SK-N-SH treated with all-trans-retinoic acid at 6 μM for 48 hours (cell line): ENCODE measurements at regions not wholly inside any gene's neighbourhood (a gene's known extent, or its start where the extent isn't known, plus 50 kb on each side); places are given as distances from the start of the nearest gene placed in this dataset.

ENCODE experiments used
- ATAC-seq: fragments of 200-7000 bp; cut with Tn5 transposase; 3 replicates; pipeline ENCODE4 v1.9.1; 2020; ENCODE audit warnings: mild to moderate bottlenecking, moderate library complexity
- ARNTL ChIP-seq: fragments of 450-650 bp; formaldehyde crosslinking; IDR thresholded peaks from 2 replicates; pipeline ENCODE4 v1.5.0; 2020; ENCODE audit warnings: low read depth, mild to moderate bottlenecking, moderate library complexity, borderline replicate concordance
- BACH2 ChIP-seq: fragments of 250-450 bp; sonication (Bioruptor Pico); IDR thresholded peaks from 2 replicates; pipeline ENCODE4 v1.9.0; 2021; ENCODE audit warnings: mild to moderate bottlenecking, borderline replicate concordance
- CSDC2 ChIP-seq: fragments of 250-450 bp; sonication (Bioruptor Pico); IDR thresholded peaks from 2 replicates; pipeline ENCODE4 v1.5.0; 2020; ENCODE audit warnings: mild to moderate bottlenecking, moderate library complexity
- ESRRG ChIP-seq: fragments of 250-450 bp; sonication (Bioruptor Pico); IDR thresholded peaks from 2 replicates; pipeline ENCODE4 v1.6.1; 2021; ENCODE audit warnings: mild to moderate bottlenecking
- GLIS3 ChIP-seq: fragments of 250-450 bp; sonication (Bioruptor Pico); IDR thresholded peaks from 2 replicates; pipeline ENCODE4 v1.5.0; 2020; ENCODE audit warnings: mild to moderate bottlenecking, moderate library complexity
- ISL1 ChIP-seq: fragments of 250-450 bp; sonication (Bioruptor Pico); IDR thresholded peaks from 2 replicates; pipeline ENCODE4 v2.1.2; 2022; ENCODE audit warnings: mild to moderate bottlenecking, moderate library complexity
- OSR1 ChIP-seq: fragments of 250-450 bp; sonication (Bioruptor Pico); IDR thresholded peaks from 2 replicates; pipeline ENCODE4 v1.8.0; 2022; ENCODE audit warnings: moderate library complexity, mild to moderate bottlenecking, inconsistent platforms
- RARB ChIP-seq: fragments of 250-450 bp; sonication (Bioruptor Pico); IDR thresholded peaks from 2 replicates; pipeline ENCODE4 v1.8.0; 2021; ENCODE audit warnings: mild to moderate bottlenecking, moderate library complexity
- SNAI2 ChIP-seq: fragments of 250-450 bp; sonication (Bioruptor Pico); IDR thresholded peaks from 2 replicates; pipeline ENCODE4 v1.5.0; 2020; ENCODE audit warnings: mild to moderate bottlenecking, moderate library complexity
- TCF4 ChIP-seq: fragments of 250-450 bp; sonication (Bioruptor Pico); IDR thresholded peaks from 2 replicates; pipeline ENCODE4 v1.8.0; 2021; ENCODE audit warnings: mild to moderate bottlenecking, moderate library complexity, borderline replicate concordance
- TOX ChIP-seq: fragments of 250-450 bp; sonication (Bioruptor Pico); IDR thresholded peaks from 2 replicates; pipeline ENCODE4 v1.8.0; 2021; ENCODE audit warnings: mild to moderate bottlenecking, moderate library complexity, borderline replicate concordance
- ZC3H10 ChIP-seq: fragments of 250-450 bp; sonication (Bioruptor Pico); IDR thresholded peaks from 2 replicates; pipeline ENCODE4 v1.5.1; 2021; ENCODE audit warnings: mild to moderate bottlenecking, moderate library complexity
- ZFP3 ChIP-seq: fragments of 250-450 bp; sonication (Bioruptor Pico); IDR thresholded peaks from 2 replicates; pipeline ENCODE4 v1.5.0; 2020; ENCODE audit warnings: mild to moderate bottlenecking, moderate library complexity
- ZFP30 ChIP-seq: fragments of 450-650 bp; formaldehyde crosslinking; IDR thresholded peaks from 2 replicates; pipeline ENCODE4 v1.5.0; 2022; ENCODE audit warnings: mild to moderate bottlenecking, moderate library complexity
- ZNF565 ChIP-seq: fragments of 450-650 bp; formaldehyde crosslinking; conservative IDR thresholded peaks from 2 replicates; pipeline ENCODE4 v1.5.0; 2020; ENCODE audit warnings: low read depth, mild to moderate bottlenecking, moderate library complexity
- ZNF70 ChIP-seq: fragments of 450-650 bp; formaldehyde crosslinking; IDR thresholded peaks from 2 replicates; pipeline ENCODE4 v1.5.0; 2020; ENCODE audit warnings: mild to moderate bottlenecking, moderate library complexity
- TF ChIP-seq, protein P1 (sequence below): fragments of 250-450 bp; sonication (Bioruptor Pico); IDR thresholded peaks from 2 replicates; pipeline ENCODE4 v1.5.1; 2021; ENCODE audit warnings: mild to moderate bottlenecking, moderate library complexity
- TF ChIP-seq, protein P2 (sequence below): fragments of 250-450 bp; sonication (Bioruptor Pico); IDR thresholded peaks from 2 replicates; pipeline ENCODE4 v1.8.0; 2021; ENCODE audit warnings: low read depth, mild to moderate bottlenecking, moderate library complexity, borderline replicate concordance
- TF ChIP-seq, protein P3 (sequence below): fragments of 250-450 bp; sonication (Bioruptor Pico); IDR thresholded peaks from 2 replicates; pipeline ENCODE4 v1.5.0; 2020; ENCODE audit warnings: mild to moderate bottlenecking, moderate library complexity
- TF ChIP-seq, protein P4 (sequence below): fragments of 250-450 bp; sonication (Bioruptor Pico); IDR thresholded peaks from 2 replicates; pipeline ENCODE4 v1.5.1; 2020; ENCODE audit warnings: low read depth, mild to moderate bottlenecking, moderate library complexity
- TF ChIP-seq, protein P5 (sequence below): fragments of 250-450 bp; sonication (Bioruptor Pico); IDR thresholded peaks from 2 replicates; pipeline ENCODE4 v1.8.0; 2020; ENCODE audit warnings: mild to moderate bottlenecking, moderate library complexity, borderline replicate concordance

DNA sequence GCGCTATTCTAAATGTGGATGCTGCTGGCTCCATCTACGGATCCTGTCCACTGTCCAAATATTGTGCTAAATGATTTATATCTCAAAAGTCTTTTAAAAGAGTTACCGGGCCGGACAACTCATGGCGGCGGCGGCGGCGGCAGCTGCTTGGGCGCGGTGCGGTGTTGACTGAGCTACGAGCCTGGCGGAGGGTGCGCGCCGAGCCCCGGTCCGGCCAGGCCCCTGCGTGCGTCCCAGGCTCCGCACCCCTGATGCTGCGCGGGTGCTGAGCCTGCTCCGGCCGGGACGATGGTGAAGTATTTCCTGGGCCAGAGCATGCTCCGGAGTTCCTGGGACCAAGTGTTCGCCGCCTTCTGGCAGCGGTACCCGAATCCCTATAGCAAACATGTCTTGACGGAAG, 303.4 kb downstream of the CENPW start (continued):
- TF ChIP-seq, protein P1, sequence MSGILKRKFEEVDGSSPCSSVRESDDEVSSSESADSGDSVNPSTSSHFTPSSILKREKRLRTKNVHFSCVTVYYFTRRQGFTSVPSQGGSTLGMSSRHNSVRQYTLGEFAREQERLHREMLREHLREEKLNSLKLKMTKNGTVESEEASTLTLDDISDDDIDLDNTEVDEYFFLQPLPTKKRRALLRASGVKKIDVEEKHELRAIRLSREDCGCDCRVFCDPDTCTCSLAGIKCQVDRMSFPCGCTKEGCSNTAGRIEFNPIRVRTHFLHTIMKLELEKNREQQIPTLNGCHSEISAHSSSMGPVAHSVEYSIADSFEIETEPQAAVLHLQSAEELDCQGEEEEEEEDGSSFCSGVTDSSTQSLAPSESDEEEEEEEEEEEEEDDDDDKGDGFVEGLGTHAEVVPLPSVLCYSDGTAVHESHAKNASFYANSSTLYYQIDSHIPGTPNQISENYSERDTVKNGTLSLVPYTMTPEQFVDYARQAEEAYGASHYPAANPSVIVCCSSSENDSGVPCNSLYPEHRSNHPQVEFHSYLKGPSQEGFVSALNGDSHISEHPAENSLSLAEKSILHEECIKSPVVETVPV (CRISPR knock-in tag), result no peak
- TF ChIP-seq ZFP3 (CRISPR knock-in tag), result no peak

DNA sequence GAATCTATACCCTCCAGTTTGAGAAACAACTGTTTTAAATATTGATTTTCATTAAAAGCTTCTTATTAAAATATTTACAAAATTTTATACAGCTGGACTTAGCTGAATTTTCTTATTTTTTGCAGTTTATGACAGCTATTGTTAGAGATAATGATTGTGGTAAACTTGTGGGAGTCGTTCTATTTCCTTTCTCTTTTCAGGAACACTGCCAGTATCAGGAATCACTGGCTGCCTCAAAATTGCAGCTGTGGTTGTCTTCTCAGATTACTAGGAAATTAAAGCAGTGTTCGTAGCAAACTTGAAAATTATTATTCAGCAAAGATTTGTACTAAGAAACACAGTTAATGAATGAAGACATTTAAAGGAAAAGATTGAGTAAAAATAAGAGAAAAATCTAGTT, 311.0 kb downstream of the CENPW start:
- TF ChIP-seq ZFP3 (CRISPR knock-in tag) (no peak), ZFP30 (CRISPR knock-in tag) (no peak), ZNF70 (CRISPR knock-in tag) (no peak), ZC3H10 (CRISPR knock-in tag) (no peak), TCF4 (CRISPR knock-in tag) (no peak), ZNF565 (CRISPR knock-in tag) (no peak), ESRRG (no peak), GLIS3 (CRISPR knock-in tag) (no peak), OSR1 (CRISPR knock-in tag) (no peak), RARB (no peak)
- TF ChIP-seq, protein P2, sequence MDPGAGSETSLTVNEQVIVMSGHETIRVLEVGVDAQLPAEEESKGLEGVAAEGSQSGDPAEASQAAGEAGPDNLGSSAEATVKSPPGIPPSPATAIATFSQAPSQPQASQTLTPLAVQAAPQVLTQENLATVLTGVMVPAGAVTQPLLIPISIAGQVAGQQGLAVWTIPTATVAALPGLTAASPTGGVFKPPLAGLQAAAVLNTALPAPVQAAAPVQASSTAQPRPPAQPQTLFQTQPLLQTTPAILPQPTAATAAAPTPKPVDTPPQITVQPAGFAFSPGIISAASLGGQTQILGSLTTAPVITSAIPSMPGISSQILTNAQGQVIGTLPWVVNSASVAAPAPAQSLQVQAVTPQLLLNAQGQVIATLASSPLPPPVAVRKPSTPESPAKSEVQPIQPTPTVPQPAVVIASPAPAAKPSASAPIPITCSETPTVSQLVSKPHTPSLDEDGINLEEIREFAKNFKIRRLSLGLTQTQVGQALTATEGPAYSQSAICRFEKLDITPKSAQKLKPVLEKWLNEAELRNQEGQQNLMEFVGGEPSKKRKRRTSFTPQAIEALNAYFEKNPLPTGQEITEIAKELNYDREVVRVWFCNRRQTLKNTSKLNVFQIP, result no peak
- TF ChIP-seq, protein P3, sequence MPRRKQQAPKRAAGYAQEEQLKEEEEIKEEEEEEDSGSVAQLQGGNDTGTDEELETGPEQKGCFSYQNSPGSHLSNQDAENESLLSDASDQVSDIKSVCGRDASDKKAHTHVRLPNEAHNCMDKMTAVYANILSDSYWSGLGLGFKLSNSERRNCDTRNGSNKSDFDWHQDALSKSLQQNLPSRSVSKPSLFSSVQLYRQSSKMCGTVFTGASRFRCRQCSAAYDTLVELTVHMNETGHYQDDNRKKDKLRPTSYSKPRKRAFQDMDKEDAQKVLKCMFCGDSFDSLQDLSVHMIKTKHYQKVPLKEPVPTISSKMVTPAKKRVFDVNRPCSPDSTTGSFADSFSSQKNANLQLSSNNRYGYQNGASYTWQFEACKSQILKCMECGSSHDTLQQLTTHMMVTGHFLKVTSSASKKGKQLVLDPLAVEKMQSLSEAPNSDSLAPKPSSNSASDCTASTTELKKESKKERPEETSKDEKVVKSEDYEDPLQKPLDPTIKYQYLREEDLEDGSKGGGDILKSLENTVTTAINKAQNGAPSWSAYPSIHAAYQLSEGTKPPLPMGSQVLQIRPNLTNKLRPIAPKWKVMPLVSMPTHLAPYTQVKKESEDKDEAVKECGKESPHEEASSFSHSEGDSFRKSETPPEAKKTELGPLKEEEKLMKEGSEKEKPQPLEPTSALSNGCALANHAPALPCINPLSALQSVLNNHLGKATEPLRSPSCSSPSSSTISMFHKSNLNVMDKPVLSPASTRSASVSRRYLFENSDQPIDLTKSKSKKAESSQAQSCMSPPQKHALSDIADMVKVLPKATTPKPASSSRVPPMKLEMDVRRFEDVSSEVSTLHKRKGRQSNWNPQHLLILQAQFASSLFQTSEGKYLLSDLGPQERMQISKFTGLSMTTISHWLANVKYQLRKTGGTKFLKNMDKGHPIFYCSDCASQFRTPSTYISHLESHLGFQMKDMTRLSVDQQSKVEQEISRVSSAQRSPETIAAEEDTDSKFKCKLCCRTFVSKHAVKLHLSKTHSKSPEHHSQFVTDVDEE, result no peak
- TF ChIP-seq, all 23 proteins: peak for 0
- ATAC-seq, result no peak

DNA sequence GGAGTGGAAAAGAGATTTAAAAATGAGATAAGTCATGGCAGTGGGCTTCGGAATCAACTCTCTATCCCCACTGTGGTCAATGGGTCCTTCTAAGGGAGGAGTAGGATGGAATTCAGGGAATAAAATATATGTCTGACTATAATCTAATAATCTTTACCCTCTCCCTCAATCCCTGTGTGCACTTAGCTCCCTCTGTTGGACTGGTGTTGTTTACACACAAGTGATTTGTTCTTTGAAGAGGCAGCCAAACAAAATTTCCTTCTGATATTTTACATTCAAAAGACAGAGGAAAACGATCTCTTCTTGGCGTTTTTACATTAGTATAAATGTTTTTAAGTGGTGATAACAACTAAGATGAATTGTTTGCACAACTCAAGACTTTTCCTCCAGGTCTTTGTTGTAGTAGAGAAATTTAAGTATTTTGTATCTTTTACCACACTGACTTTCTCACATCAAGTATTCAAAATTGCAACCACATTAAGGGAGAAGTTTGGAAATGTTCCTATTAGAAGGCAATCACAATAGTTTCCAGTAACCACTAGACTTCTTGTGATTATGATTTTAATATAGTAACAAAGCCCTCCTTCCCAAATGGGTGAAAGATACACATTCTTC, 317.8 kb downstream of the CENPW start:
- TF ChIP-seq SNAI2 (CRISPR knock-in tag) (no peak), ZC3H10 (CRISPR knock-in tag) (no peak), ISL1 (CRISPR knock-in tag) (no peak), RARB (no peak), TOX (CRISPR knock-in tag) (no peak), BACH2 (CRISPR knock-in tag) (no peak), ZNF70 (CRISPR knock-in tag) (no peak), ZFP30 (CRISPR knock-in tag) (no peak)
- TF ChIP-seq, protein P3, result no peak
- peak; percentile 65; the same call in 2 of the 3 replicates for ATAC-seq

DNA sequence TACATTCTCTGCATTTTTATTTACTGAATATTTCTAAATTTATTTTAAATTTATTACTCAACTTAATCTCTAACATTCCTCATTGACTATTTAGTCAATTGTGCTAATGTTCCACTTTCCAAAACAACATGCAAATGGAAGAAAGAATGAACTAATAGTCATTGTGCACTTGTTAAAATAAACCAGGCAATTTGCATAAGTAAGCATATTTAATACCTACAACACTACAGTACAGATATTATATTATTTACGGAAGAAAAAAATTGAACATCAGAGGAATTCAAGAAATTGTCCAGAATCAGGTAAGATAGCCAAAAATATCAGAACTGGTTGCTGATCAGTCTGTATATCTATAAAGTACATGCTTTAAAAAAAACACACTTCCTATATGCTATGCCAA, 320.5 kb downstream of the CENPW start:
- no peak for ATAC-seq
- TF ChIP-seq RARB (no peak), ARNTL (CRISPR knock-in tag) (no peak), CSDC2 (no peak)
- TF ChIP-seq, protein P4, sequence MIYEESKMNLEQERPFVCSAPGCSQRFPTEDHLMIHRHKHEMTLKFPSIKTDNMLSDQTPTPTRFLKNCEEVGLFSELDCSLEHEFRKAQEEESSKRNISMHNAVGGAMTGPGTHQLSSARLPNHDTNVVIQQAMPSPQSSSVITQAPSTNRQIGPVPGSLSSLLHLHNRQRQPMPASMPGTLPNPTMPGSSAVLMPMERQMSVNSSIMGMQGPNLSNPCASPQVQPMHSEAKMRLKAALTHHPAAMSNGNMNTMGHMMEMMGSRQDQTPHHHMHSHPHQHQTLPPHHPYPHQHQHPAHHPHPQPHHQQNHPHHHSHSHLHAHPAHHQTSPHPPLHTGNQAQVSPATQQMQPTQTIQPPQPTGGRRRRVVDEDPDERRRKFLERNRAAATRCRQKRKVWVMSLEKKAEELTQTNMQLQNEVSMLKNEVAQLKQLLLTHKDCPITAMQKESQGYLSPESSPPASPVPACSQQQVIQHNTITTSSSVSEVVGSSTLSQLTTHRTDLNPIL (CRISPR knock-in tag), result no peak
- TF ChIP-seq, protein P5, sequence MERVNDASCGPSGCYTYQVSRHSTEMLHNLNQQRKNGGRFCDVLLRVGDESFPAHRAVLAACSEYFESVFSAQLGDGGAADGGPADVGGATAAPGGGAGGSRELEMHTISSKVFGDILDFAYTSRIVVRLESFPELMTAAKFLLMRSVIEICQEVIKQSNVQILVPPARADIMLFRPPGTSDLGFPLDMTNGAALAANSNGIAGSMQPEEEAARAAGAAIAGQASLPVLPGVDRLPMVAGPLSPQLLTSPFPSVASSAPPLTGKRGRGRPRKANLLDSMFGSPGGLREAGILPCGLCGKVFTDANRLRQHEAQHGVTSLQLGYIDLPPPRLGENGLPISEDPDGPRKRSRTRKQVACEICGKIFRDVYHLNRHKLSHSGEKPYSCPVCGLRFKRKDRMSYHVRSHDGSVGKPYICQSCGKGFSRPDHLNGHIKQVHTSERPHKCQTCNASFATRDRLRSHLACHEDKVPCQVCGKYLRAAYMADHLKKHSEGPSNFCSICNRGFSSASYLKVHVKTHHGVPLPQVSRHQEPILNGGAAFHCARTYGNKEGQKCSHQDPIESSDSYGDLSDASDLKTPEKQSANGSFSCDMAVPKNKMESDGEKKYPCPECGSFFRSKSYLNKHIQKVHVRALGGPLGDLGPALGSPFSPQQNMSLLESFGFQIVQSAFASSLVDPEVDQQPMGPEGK (CRISPR knock-in tag), result no peak
- TF ChIP-seq, protein P3, result no peak
